Spleen (tissue), 11 donors: ENCODE measurements at regions not wholly inside any gene's neighbourhood (a gene's known extent, or its start where the extent isn't known, plus 50 kb on each side); places are given as distances from the start of the nearest gene placed in this dataset.

Source experiments
- DNase-seq: peaks from one replicate; pipeline ENCODE4 v3.0.0-alpha.2; 2020
- H3K27ac ChIP-seq, 8 donors: fragments of 200-600 bp; sonication (generic) in 7 of 8; 1 replicate in 4 of 8; 2 replicates in 4 of 8; pipeline versions ENCODE4 v1.5.0 to v1.8.0; 2016 to 2021; ENCODE audit warnings: inconsistent platforms in 4 of 8, mild to moderate bottlenecking in 4 of 8, moderate library complexity in 1 of 8
- H3K27me3 ChIP-seq, 7 donors: fragments of 200-600 bp; sonication (generic) in 6 of 7; replicated peaks in 1 of 7; 1 replicate in 4 of 7; 2 replicates in 3 of 7; pipeline versions ENCODE4 v1.5.0 to v1.8.0; 2016 to 2021; ENCODE audit warnings: inconsistent platforms in 3 of 7, mild to moderate bottlenecking in 1 of 7
- H3K36me3 ChIP-seq, 6 donors: fragments of 200-600 bp; sonication (generic) in 5 of 6; 1 replicate in 4 of 6; 2 replicates in 2 of 6; pipeline versions ENCODE4 v1.5.0 to v1.8.0; 2016 to 2021; ENCODE audit warnings: inconsistent platforms in 2 of 6
- H3K4me1 ChIP-seq, 6 donors: fragments of 200-600 bp; sonication (generic) in 5 of 6; 1 replicate in 3 of 6; 2 replicates in 3 of 6; pipeline versions ENCODE4 v1.5.0 to v1.8.0; 2016 to 2021; ENCODE audit warnings: inconsistent platforms in 3 of 6
- H3K4me3 ChIP-seq, 8 donors: fragments of 200-600 bp; sonication (generic) in 7 of 8; 1 replicate in 4 of 8; 2 replicates in 4 of 8; pipeline versions ENCODE4 v1.5.0 to v1.8.0; 2016 to 2021; ENCODE audit warnings: inconsistent platforms in 4 of 8, mild to moderate bottlenecking in 4 of 8, moderate library complexity in 2 of 8
- H3K9me3 ChIP-seq, 8 donors: fragments of 200-600 bp; sonication (generic) in 7 of 8; 1 replicate in 4 of 8; 2 replicates in 4 of 8; pipeline versions ENCODE4 v1.5.0 to v1.8.0; 2016 to 2021; ENCODE audit warnings: inconsistent platforms in 4 of 8
- CTCF ChIP-seq, 11 experiments: fragments of 200-600 bp in 7 of 11; fragments of 450-650 bp in 4 of 11; sonication (generic) in 4 of 11; IDR thresholded peaks in 8 of 11; conservative IDR thresholded peaks in 3 of 11; 1 replicate in 7 of 11; 2 replicates in 4 of 11; pipeline versions ENCODE4 v1.4.0 to v1.8.0; 2016 to 2021; ENCODE audit warnings: antibody characterized with exemption in 11 of 11, inconsistent platforms in 4 of 11, mild to moderate bottlenecking in 1 of 11
- POLR2A ChIP-seq, 3 donors: fragments of 450-650 bp; IDR thresholded peaks; one replicate each; pipeline ENCODE4 v1.5.1; 2017; ENCODE audit warnings: antibody characterized with exemption in 3 of 3, mild to moderate bottlenecking in 1 of 3
- POLR2AphosphoS5 ChIP-seq, 3 donors: sonication (generic); formaldehyde crosslinking; IDR thresholded peaks; one replicate each; pipeline ENCODE4 v1.5.1; 2017; ENCODE audit warnings: antibody characterized with exemption in 3 of 3
- WGBS, 5 donors: extraction: QIAGEN DNeasy Blood & Tissue Kit in 3 of 5; methylation state at CpG; one replicate each; pipeline versions ENCODE4 v1.1.5 to v1.1.7; 2013 to 2018; 5-methylcytosine and 5-hydroxymethylcytosine counted together
- intact Hi-C: fragments of 100-400 bp; cut with DNase I; formaldehyde crosslinking; loops from one replicate; pipeline ENCODE4 v1.15.0; 2023; ENCODE audit warnings: low total_unique reads
- donor health status: healthy with polysubstance abuse.
- donor health status: DM: no; HTN: no; CAD: no; lungs with moderate emphysema.
- donor health status: DM: no; HTN: no; CAD: no.
- donor health status: Bipolar disorder and iron deficiency.
- donor health status: healthy.
- donor health status: DM: no; HTN: no; CAD: no.
- donor health status: DM: yes; HTN: yes; CAD: no.

- DNase-seq, result no peak
- Histone ChIP-seq H3K4me1 (no peaks in the 10 kb centered on the region), H3K36me3 (no peaks in the 10 kb centered on the region), H3K27ac (no peak overlapping the region), H3K27me3 (peaks cover 0 to 20% (median 0%) of the 10 kb centered on the region in 7 donors), H3K9me3 (no peaks in the 10 kb centered on the region), H3K4me3 (no peak overlapping the region)
- WGBS, 5 donors, result 63 to 76% (median 68%) methylated on average over 5 of the region's 5 CpGs
- intact Hi-C loops, result no loop called here
- no peak for TF ChIP-seq POLR2AphosphoS5 (IDR thresholded peaks at IDR 0.05)
- TF ChIP-seq POLR2A (IDR thresholded peaks at IDR 0.05), result no peak
- TF ChIP-seq CTCF (IDR thresholded peaks at IDR 0.05 in 8 of 11, conservative IDR thresholded peaks at IDR 0.05 in 3 of 11), result no peak
These were observed 74.6 kb upstream of the THBS2 start for GRCh38 chr6:169328112-169328801.

- Histone ChIP-seq H3K27me3 (peaks cover 0 to 10% (median 0%) of the 10 kb centered on the region in 7 donors), H3K4me1 (no peaks in the 10 kb centered on the region), H3K9me3 (no peaks in the 10 kb centered on the region), H3K36me3 (no peaks in the 10 kb centered on the region), H3K27ac (no peak overlapping the region), H3K4me3 (no peak overlapping the region)
- 77 to 81% (median 79%) methylated on average over 26 to 27 of the region's 27 CpGs for WGBS, 5 donors
- intact Hi-C loops, result no loop called here
- DNase-seq, result no peak
- TF ChIP-seq POLR2A (IDR thresholded peaks at IDR 0.05), result no peak
- TF ChIP-seq CTCF (IDR thresholded peaks at IDR 0.05 in 8 of 11, conservative IDR thresholded peaks at IDR 0.05 in 3 of 11), result no peak
These were observed 72.6 kb upstream of the THBS2 start for GRCh38 chr6:169326067-169326799.

GRCh38 chr6:169324656-169325459, 71.2 kb upstream of the THBS2 start:
- H3K27me3 ChIP-seq, result peaks cover 0 to 7% (median 0%) of the 10 kb centered on the region in 7 donors
- no peak overlapping the region for H3K27ac ChIP-seq
- no peak for TF ChIP-seq POLR2AphosphoS5 (IDR thresholded peaks at IDR 0.05)
- TF ChIP-seq CTCF (IDR thresholded peaks at IDR 0.05 in 8 of 11, conservative IDR thresholded peaks at IDR 0.05 in 3 of 11), result no peak
- TF ChIP-seq POLR2A (IDR thresholded peaks at IDR 0.05), result no peak
- no peaks in the 10 kb centered on the region for H3K36me3 ChIP-seq
- DNase-seq, result no peak
- no peaks in the 10 kb centered on the region for H3K9me3 ChIP-seq
- no peak overlapping the region for H3K4me3 ChIP-seq
- no peaks in the 10 kb centered on the region for H3K4me1 ChIP-seq
- intact Hi-C loops, result no loop called here
- WGBS, 5 donors, result 76 to 90% (median 85%) methylated on average over 10 of the region's 10 CpGs

GRCh38 chr6:169324086-169324485, 70.4 kb upstream of the THBS2 start:
- TF ChIP-seq POLR2AphosphoS5 (IDR thresholded peaks at IDR 0.05) (no peak), POLR2A (IDR thresholded peaks at IDR 0.05) (no peak), CTCF (IDR thresholded peaks at IDR 0.05 in 8 of 11, conservative IDR thresholded peaks at IDR 0.05 in 3 of 11) (no peak)
- no peak for DNase-seq
- intact Hi-C loops, result no loop called here
- Histone ChIP-seq H3K4me1 (no peaks in the 10 kb centered on the region), H3K27me3 (peaks cover 0 to 7% (median 0%) of the 10 kb centered on the region in 7 donors), H3K27ac (no peak overlapping the region), H3K4me3 (no peak overlapping the region), H3K36me3 (no peaks in the 10 kb centered on the region), H3K9me3 (no peaks in the 10 kb centered on the region)
- WGBS, 5 donors, result 82 to 96% (median 87%) methylated on average over 4 of the region's 4 CpGs
